Mesendoderm (in vitro differentiated cells): ENCODE measurements at regions not wholly inside any gene's neighbourhood (a gene's known extent, or its start where the extent isn't known, plus 50 kb on each side); places are given as distances from the start of the nearest gene placed in this dataset.

Experiments used
- DNase-seq: peaks from one replicate; pipeline ENCODE4 v3.0.0; 2013
- H2AK5ac ChIP-seq: 2 replicates; pipeline ENCODE4 v1.6.1; 2013; ENCODE audit warnings: low read length, inconsistent platforms
- H2BK120ac ChIP-seq: 2 replicates; pipeline ENCODE4 v1.6.1; 2013; ENCODE audit warnings: low read depth, mild to moderate bottlenecking, low read length, moderate library complexity, mixed read lengths
- H2BK15ac ChIP-seq: replicated peaks from 2 replicates; pipeline ENCODE4 v1.6.1; 2013; ENCODE audit warnings: low read depth, mild to moderate bottlenecking, moderate library complexity
- H2BK5ac ChIP-seq: 2 replicates; pipeline ENCODE4 v1.6.1; 2013; ENCODE audit warnings: low read length, inconsistent platforms
- H3K18ac ChIP-seq: 2 replicates; pipeline ENCODE4 v1.6.1; 2013; ENCODE audit warnings: mild to moderate bottlenecking, low read length, mixed read lengths
- H3K23ac ChIP-seq: one replicate; pipeline ENCODE4 v1.6.1; 2013; ENCODE audit warnings: low read length
- H3K27ac ChIP-seq: 2 replicates; pipeline ENCODE4 v1.5.1; 2013; ENCODE audit warnings: low read depth, mild to moderate bottlenecking, inconsistent platforms, low read length, moderate library complexity
- H3K27me3 ChIP-seq: 2 replicates; pipeline ENCODE4 v1.6.1; 2013; ENCODE audit warnings: low read length, control low read depth, mild to moderate bottlenecking, inconsistent platforms; ENCODE audit not compliant: insufficient read depth, poor library complexity
- H3K36me3 ChIP-seq: 2 replicates; pipeline ENCODE4 v1.6.1; 2013; ENCODE audit warnings: low read length, inconsistent platforms; ENCODE audit not compliant: control insufficient read depth, insufficient read depth
- H3K4ac ChIP-seq: one replicate; pipeline ENCODE4 v1.6.1; 2013; ENCODE audit warnings: low read depth, mild to moderate bottlenecking, low read length, moderate library complexity
- H3K4me1 ChIP-seq: 2 replicates; pipeline ENCODE4 v1.6.1; 2013; ENCODE audit warnings: low read depth, low read length, inconsistent platforms; ENCODE audit not compliant: control insufficient read depth
- H3K4me2 ChIP-seq: 2 replicates; pipeline ENCODE4 v1.6.1; 2013; ENCODE audit warnings: low read length
- H3K4me3 ChIP-seq: 2 replicates; pipeline ENCODE4 v1.5.1; 2013; ENCODE audit warnings: mild to moderate bottlenecking, low read length
- H3K56ac ChIP-seq: one replicate; pipeline ENCODE4 v1.6.1; 2013; ENCODE audit warnings: low read length
- H3K79me1 ChIP-seq: 2 replicates; pipeline ENCODE4 v1.6.1; 2013; ENCODE audit warnings: low read length, inconsistent platforms
- H3K79me2 ChIP-seq: 2 replicates; pipeline ENCODE4 v1.6.1; 2013; ENCODE audit warnings: mild to moderate bottlenecking, low read length; ENCODE audit not compliant: control insufficient read depth, insufficient read depth
- H3K9ac ChIP-seq: 2 replicates; pipeline ENCODE4 v1.6.1; 2013; ENCODE audit warnings: low read length, inconsistent platforms
- H4K5ac ChIP-seq: one replicate; pipeline ENCODE4 v1.6.1; 2013; ENCODE audit warnings: low read length
- H4K8ac ChIP-seq: one replicate; pipeline ENCODE4 v1.6.1; 2013; ENCODE audit warnings: low read depth, mild to moderate bottlenecking, control low read depth, low read length, moderate library complexity
- WGBS: extraction: QIAGEN DNeasy Blood & Tissue Kit; methylation state at CpG from one replicate; pipeline ENCODE4 v1.1.7; 2013; ENCODE audit warnings: low lambda C conversion rate, missing lambda C conversion rate; ENCODE audit not compliant: insufficient coverage; ENCODE audit errors: extremely low coverage; 5-methylcytosine and 5-hydroxymethylcytosine counted together

DNA sequence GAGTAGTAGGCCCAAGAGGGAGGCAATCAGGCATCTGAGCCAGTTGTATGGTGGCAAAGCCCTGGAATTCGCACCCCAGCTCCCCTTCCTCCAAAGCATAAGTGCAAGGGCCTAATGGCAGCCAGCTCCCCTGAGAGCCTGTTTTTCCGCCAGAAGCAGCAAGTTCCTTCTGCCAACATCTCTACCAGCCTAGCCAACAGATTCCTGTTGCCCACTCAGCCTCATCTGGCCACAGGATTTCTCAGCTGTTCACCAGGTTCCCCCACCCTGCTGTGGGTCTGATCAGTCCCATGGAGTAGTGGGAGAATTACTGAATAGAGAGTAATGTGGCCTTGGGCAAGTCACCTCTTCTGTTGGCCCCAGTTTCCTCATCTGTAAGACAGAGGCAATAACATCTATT lies 186.2 kb upstream of the PDE1C start:
- H3K18ac ChIP-seq: no peak overlapping the region
- no peaks in the 10 kb centered on the region for H3K79me1 ChIP-seq
- no peak overlapping the region for H3K27ac ChIP-seq
- H3K79me2 ChIP-seq: no peaks in the 10 kb centered on the region
- no peak overlapping the region for H2BK5ac ChIP-seq
- no peaks in the 10 kb centered on the region for H3K27me3 ChIP-seq
- no peak overlapping the region for H4K8ac ChIP-seq
- H4K5ac ChIP-seq: no peak overlapping the region
- no peak overlapping the region for H3K56ac ChIP-seq
- no peak overlapping the region for H3K4ac ChIP-seq
- no peak overlapping the region for H3K4me2 ChIP-seq
- WGBS: no CpG with 5 or more reads among the region's 2 CpGs
- H3K36me3 ChIP-seq: no peaks in the 10 kb centered on the region
- H2AK5ac ChIP-seq: no peak overlapping the region
- no peak overlapping the region for H3K4me3 ChIP-seq
- no peak overlapping the region for H2BK15ac ChIP-seq
- no peaks in the 10 kb centered on the region for H3K4me1 ChIP-seq
- no peak overlapping the region for H2BK120ac ChIP-seq
- no peak for DNase-seq
- H3K23ac ChIP-seq: no peak overlapping the region
- H3K9ac ChIP-seq: no peak overlapping the region

DNA sequence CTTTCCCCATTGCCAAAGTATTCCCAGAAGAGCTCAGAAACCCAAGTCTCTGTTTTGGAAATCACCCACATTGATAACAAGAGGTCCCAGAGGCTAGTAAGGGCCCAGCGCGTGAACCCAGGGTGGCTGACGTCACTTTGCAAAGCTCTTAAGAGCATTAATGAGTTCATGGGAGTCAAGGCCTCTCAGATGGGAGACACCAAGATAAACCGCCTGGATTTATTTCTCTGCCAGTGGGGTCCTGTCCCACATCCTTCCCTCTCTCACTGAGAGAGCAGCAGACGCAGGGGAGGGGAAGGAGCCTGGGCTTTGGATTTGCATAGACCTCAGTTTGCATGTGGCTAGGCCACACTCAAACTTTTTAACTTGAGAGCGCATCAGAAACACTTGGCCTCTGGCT lies 184.8 kb upstream of the PDE1C start:
- H2BK120ac ChIP-seq: no peak overlapping the region
- H3K4me3 ChIP-seq: no peak overlapping the region
- H3K4ac ChIP-seq: no peak overlapping the region
- H2BK15ac ChIP-seq: no peak overlapping the region
- no peak overlapping the region for H2BK5ac ChIP-seq
- H3K79me2 ChIP-seq: no peaks in the 10 kb centered on the region
- no peak overlapping the region for H3K27ac ChIP-seq
- no peak overlapping the region for H3K9ac ChIP-seq
- H3K79me1 ChIP-seq: no peaks in the 10 kb centered on the region
- no peak overlapping the region for H3K56ac ChIP-seq
- H4K8ac ChIP-seq: no peak overlapping the region
- DNase-seq: no peak
- H3K36me3 ChIP-seq: no peaks in the 10 kb centered on the region
- H2AK5ac ChIP-seq: no peak overlapping the region
- no peak overlapping the region for H4K5ac ChIP-seq
- no peaks in the 10 kb centered on the region for H3K27me3 ChIP-seq
- H3K4me2 ChIP-seq: no peak overlapping the region
- H3K4me1 ChIP-seq: no peaks in the 10 kb centered on the region
- no peak overlapping the region for H3K18ac ChIP-seq
- WGBS: no CpG with 5 or more reads among the region's 6 CpGs
- H3K23ac ChIP-seq: no peak overlapping the region

DNA sequence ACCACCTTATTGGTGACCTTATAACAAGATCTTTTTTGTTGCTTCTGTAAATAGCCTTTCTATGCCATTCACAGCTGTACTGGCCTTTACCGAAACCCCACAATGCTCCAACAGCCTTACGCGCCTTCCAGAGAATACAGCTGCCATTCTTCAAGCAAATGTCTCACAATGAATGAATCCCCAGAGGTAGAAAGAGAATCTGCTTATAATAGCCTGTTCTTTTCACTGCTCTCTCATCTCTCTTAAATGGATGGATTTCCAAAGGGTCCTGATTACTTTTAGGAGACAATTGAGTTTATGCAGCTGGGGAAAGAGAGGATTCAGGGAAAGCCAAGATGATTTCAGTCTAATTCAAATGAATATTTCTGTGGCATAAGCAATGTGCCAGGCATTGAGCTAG lies 183.1 kb upstream of the PDE1C start:
- H3K56ac ChIP-seq: no peak overlapping the region
- H2BK120ac ChIP-seq: no peak overlapping the region
- no peak overlapping the region for H2AK5ac ChIP-seq
- DNase-seq: no peak
- H3K4me2 ChIP-seq: no peak overlapping the region
- H2BK5ac ChIP-seq: no peak overlapping the region
- H3K9ac ChIP-seq: no peak overlapping the region
- no peak overlapping the region for H3K27ac ChIP-seq
- no peak overlapping the region for H3K23ac ChIP-seq
- no peak overlapping the region for H4K5ac ChIP-seq
- H3K18ac ChIP-seq: no peak overlapping the region
- no peak overlapping the region for H4K8ac ChIP-seq
- no peaks in the 10 kb centered on the region for H3K36me3 ChIP-seq
- H3K79me2 ChIP-seq: no peaks in the 10 kb centered on the region
- no peaks in the 10 kb centered on the region for H3K4me1 ChIP-seq
- no peaks in the 10 kb centered on the region for H3K79me1 ChIP-seq
- no peaks in the 10 kb centered on the region for H3K27me3 ChIP-seq
- no CpG with 5 or more reads among the region's 3 CpGs for WGBS
- H3K4me3 ChIP-seq: no peak overlapping the region
- no peak overlapping the region for H3K4ac ChIP-seq
- no peak overlapping the region for H2BK15ac ChIP-seq

DNA sequence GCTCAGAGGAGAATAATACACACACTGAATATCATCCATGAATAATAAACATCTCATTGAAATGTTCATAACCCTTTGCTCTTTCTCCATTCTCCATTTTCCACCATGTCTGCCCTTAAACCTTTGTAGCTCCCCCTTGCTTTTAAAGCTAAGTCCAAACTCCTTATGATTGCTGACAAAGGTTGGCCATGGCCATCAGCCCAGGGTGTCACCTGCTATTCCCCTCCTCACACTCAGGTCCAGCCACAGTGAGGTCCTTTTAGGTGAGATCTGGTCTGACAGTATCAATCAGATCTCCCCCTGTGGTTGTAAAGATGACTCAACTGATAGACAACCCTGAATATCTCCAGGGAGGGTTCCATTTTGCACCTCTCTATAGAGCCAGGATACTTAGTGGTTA lies 181.5 kb upstream of the PDE1C start:
- no peak overlapping the region for H3K18ac ChIP-seq
- H2BK15ac ChIP-seq: no peak overlapping the region
- no peak overlapping the region for H3K27ac ChIP-seq
- no peaks in the 10 kb centered on the region for H3K36me3 ChIP-seq
- H2AK5ac ChIP-seq: no peak overlapping the region
- H3K4ac ChIP-seq: no peak overlapping the region
- no peaks in the 10 kb centered on the region for H3K79me2 ChIP-seq
- no peaks in the 10 kb centered on the region for H3K27me3 ChIP-seq
- H4K8ac ChIP-seq: no peak overlapping the region
- H3K79me1 ChIP-seq: no peaks in the 10 kb centered on the region
- no peak overlapping the region for H3K9ac ChIP-seq
- H3K4me3 ChIP-seq: no peak overlapping the region
- H3K4me2 ChIP-seq: no peak overlapping the region
- H2BK5ac ChIP-seq: no peak overlapping the region
- no peak overlapping the region for H4K5ac ChIP-seq
- no peak overlapping the region for H2BK120ac ChIP-seq
- no peak overlapping the region for H3K23ac ChIP-seq
- DNase-seq: no peak
- no peak overlapping the region for H3K56ac ChIP-seq
- H3K4me1 ChIP-seq: no peaks in the 10 kb centered on the region

DNA sequence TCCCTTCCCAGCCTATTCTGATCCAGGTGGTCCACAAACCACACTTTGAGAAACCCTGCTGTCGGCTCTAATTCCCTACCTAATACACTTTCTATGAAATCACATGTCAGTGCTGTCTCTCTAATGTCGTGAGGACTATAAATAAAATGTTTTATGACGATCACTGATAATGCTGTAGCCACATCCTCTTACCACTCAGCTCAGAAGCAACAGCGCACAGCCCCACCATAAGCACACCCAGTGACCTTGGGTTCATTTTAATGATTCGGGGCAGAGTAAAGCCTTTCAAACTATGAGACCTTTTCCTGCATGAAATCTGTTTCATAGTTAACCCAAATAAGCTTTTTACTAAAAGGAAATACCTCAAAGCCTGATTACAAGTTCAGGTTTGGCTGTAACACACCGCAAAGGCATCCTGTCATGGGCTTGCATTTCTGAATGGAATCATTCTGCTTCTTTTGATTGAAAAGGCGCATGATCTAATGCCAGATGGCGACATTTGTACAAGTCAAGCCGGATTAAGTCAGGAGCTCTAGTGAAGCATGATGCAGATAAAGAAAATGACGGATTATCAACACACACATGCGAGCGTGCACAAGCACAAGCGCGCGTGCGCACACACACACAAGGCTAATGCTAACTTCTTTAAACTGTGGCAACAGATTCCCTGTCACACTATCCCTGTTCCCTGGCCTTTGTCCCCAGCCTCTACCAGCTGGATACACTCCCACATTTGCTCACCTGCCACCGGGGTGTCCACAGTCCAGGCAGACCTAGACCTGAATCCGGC lies 180.5 kb upstream of the PDE1C start:
- DNase-seq: no peak
- Histone ChIP-seq H2BK5ac (no peak overlapping the region), H2AK5ac (no peak overlapping the region), H4K8ac (no peak overlapping the region), H3K4me3 (no peak overlapping the region), H3K4me2 (no peak overlapping the region), H3K4me1 (no peaks in the 10 kb centered on the region), H2BK15ac (no peak overlapping the region), H3K4ac (no peak overlapping the region), H4K5ac (no peak overlapping the region), H3K79me1 (no peaks in the 10 kb centered on the region), H3K18ac (no peak overlapping the region), H3K56ac (no peak overlapping the region), H3K9ac (no peak overlapping the region), H3K23ac (no peak overlapping the region), H3K27me3 (no peaks in the 10 kb centered on the region), H3K27ac (no peak overlapping the region), H3K36me3 (no peaks in the 10 kb centered on the region), H3K79me2 (no peaks in the 10 kb centered on the region), H2BK120ac (no peak overlapping the region)
- WGBS: no CpG with 5 or more reads among the region's 18 CpGs

DNA sequence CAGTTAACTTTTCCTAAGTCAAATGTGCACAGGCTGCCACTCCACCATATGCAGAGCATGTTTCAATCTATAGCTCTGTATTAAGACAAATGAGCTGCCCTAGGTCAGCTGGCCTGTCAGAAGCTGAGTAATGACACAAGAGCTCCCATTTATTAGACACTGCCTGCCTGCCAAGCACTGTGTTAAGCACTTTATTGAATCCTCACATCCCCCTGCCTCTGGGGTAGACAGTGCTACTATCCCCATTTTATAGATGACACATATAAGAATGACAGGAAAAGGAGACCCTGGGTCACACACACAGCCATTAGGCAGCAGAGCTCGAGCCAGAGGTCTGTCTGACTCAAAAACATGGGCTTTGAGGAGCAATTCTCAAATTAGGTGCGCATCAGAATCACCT lies 179.8 kb upstream of the PDE1C start:
- no peaks in the 10 kb centered on the region for H3K4me1 ChIP-seq
- no peaks in the 10 kb centered on the region for H3K36me3 ChIP-seq
- H4K8ac ChIP-seq: no peak overlapping the region
- no peak overlapping the region for H3K27ac ChIP-seq
- no peaks in the 10 kb centered on the region for H3K79me1 ChIP-seq
- H4K5ac ChIP-seq: no peak overlapping the region
- H2BK120ac ChIP-seq: no peak overlapping the region
- DNase-seq: no peak
- no CpG with 5 or more reads among the region's 2 CpGs for WGBS
- no peak overlapping the region for H2BK15ac ChIP-seq
- H3K56ac ChIP-seq: no peak overlapping the region
- H3K27me3 ChIP-seq: no peaks in the 10 kb centered on the region
- H3K79me2 ChIP-seq: no peaks in the 10 kb centered on the region
- no peak overlapping the region for H3K4me2 ChIP-seq
- no peak overlapping the region for H3K4me3 ChIP-seq
- H3K9ac ChIP-seq: no peak overlapping the region
- no peak overlapping the region for H3K23ac ChIP-seq
- H3K18ac ChIP-seq: no peak overlapping the region
- H3K4ac ChIP-seq: no peak overlapping the region
- no peak overlapping the region for H2AK5ac ChIP-seq
- H2BK5ac ChIP-seq: no peak overlapping the region
